Middle frontal gyrus (tissue), 1 donor: ENCODE measurements at regions not wholly inside any gene's neighbourhood (a gene's known extent, or its start where the extent isn't known, plus 50 kb on each side); places are given as distances from the start of the nearest gene placed in this dataset.

Source experiments
- DNase-seq: peaks from one replicate; pipeline ENCODE4 v3.0.0-alpha.2; 2015; ENCODE audit warnings: low spot score; ENCODE audit errors: extremely low spot score

- DNase-seq: no peak
Observed at GRCh38 chr2:16140771-16141640, 200.7 kb downstream of the MYCN start.

GRCh38 chr2:16139663-16140615 is 199.6 kb downstream of the MYCN start:
- DNase-seq: no peak

GRCh38 chr2:16138811-16139662 is 198.7 kb downstream of the MYCN start:
- DNase-seq: no peak

DNA sequence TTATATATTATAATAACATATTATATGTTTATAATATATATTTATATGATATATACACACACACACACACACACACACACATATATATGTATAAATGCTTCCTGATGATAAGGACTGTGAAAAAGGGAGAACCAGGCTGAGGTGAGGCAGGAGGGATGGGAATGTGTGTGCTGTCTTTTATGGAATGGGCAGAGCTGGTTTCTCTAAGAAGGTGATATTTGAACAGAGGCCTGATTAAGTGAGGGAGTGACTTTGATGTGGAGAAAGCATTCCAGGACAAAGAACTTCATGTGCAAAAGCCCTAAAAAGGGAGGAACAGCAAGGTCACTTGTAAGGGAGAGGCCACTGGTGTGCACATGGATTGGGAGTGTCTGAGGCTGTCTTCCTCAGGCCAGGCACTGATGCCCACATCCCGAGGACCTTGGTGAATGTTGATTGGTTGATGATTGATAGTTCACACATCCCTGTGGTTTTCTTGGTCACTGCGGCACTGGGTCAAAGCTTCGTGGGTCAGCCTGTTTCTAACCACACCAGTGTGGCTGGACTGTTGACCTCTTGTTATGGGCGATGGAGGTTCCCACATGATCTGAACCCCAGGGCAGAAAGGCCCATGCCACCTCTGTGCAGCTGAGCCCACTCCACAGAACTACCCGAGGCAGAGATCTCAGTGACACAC is 196.9 kb downstream of the MYCN start:
- DNase-seq: no peak

GRCh38 chr2:16136461-16137035 is 196.2 kb downstream of the MYCN start:
- no peak for DNase-seq

DNA sequence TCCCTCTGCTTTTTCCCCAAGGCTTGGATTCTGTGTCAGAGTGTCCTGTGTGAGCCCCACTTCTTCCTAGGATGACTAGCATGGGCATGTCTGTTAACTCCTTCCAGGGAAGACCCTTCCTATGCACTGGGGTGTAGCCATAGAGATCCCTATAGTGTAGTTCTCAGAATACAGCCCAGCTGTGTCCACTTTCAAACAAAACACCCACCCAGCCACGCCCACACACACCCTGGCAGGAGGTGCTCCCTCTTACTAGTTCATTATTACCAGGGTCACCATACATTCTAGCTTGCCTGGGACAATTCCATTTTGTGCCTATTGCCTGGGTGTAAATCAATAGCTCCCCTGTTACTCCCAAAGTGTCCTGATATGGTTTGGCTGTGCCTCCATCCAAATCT is 195.6 kb downstream of the MYCN start:
- no peak for DNase-seq

DNA sequence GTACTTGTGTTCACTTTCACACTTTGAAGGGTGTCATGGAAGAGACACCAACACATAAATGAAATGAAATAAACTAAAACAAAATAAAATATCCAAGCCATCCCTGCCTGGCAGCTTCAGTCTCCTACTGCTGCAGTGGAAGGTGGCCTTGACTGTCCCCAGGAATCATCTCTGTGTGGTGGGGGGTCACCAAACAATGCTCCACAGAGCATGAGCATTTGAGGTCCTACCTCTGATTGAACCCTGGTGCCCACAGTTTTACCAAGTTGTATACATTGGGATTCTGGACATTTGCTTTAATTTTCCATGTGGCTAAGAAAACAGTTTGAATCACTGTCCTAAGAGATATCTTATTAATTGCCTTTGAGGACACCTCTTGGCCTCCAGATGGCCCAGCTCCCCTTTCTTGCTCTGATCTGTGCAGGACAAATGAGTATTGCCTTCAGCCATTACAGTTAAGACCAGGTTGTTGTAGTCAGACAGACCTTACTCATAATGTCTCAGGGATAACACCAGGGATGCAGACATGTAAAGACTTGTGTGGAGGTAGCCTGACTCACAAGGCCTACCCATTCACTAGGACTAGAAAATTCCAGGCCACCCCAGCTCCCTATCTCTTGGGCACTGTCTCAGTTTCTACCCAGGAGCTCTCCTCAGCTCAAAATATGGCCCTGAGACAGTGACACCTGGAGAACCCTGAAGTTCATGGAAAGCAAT is 195.0 kb downstream of the MYCN start:
- DNase-seq: no peak

DNA sequence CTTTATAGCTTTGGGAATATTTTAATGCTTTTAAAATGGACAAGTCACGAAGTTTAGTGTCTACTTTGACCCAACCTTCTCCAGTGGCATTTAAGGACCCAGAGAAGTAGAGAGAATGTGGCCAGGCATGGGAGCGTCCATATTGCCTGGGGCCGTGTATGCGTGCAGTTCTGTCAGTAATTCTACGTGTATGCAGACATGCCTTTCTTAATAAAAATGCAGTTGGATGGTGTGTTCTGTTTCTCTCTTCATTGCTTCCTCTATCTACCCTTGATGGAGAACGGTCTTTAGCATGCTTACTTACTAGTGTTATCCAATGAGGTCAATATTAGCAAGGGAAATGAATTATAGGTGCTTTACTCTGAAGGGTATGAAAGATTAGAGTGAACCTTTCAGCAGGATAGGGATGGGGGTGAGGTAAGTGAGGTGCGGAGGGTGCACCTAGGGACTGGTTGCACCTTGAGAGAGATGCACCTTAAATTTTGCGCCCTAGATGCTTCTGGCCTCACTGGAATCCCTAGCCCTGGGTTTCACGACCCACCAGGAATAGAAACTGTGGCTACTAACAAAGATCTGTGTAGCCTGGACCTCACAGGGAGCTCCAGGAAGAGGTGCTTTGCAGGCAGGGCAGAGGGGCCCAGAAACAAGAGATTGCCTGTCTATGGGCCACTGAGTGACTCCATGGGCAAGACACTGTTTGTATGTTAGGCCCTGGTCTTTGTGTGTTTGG is 194.3 kb downstream of the MYCN start:
- DNase-seq: no peak

GRCh38 chr2:16130906-16131400 is 190.6 kb downstream of the MYCN start:
- no peak for DNase-seq

DNA sequence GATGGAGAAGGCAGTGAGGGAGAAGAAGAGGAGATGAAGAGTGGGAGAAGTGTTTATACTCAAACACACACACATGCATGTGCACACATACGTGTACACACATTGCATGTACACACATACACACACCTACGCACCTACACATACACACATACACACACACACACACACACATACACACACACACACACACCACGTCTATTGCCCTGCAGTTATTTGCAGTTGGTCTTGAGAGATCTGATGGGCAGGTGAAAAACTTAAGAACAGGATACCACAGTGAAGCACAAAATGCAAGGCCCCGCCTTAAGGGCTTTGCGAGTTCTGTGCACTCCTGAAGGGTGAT is 190.2 kb downstream of the MYCN start:
- DNase-seq: no peak

- DNase-seq: no peak
Observed at GRCh38 chr2:16129716-16130540, 189.6 kb downstream of the MYCN start.

DNA sequence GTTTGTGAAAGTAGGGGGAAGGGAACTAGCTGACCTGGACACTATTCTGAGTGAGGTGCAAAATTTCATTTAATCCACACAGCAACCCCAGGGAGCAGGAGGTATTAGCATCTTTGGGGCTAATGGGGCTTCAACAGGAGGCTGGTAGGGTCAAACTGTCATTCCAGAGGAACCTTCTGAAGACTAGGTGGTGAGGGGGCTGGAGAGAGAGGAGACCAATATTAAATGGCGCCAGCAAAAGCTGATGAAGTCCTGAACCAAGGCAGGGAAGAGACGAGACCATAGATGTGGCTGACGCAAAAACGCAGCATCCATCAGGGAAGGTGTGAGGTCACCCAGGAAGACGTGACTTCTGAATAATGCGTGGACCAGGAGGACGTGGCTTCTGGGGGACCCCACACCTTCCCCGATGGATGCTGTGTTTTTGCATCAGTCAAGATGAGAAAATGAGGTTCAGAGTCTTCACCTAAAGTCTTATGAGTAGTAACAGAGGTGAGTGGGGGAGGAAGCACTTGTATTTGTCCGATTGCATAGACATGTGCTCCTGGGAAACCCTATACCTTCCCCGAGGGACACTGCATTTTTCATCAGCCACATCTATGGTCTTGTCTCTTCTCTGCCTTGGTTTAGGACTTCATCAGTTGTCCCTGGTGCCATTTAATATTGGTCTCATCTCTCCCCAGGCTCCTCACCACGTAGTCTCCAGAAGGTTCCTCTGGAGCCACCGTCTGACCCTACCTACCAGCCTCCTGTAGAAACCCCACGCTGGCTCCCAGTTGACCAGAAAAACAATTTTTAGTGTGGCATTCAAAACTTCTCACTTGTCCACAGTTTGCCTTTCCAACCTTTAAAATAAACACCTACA is 188.6 kb downstream of the MYCN start:
- DNase-seq: no peak

- no peak for DNase-seq
Observed at GRCh38 chr2:16127958-16128357, 187.6 kb downstream of the MYCN start.

GRCh38 chr2:16127276-16127940 is 187.1 kb downstream of the MYCN start:
- no peak for DNase-seq

GRCh38 chr2:16126517-16127275 is 186.3 kb downstream of the MYCN start:
- DNase-seq: no peak
